ENCODE measurements at regions not wholly inside any gene's neighbourhood (a gene's known extent, or its start where the extent isn't known, plus 50 kb on each side); places are given as distances from the start of the nearest gene placed in this dataset.

DNA sequence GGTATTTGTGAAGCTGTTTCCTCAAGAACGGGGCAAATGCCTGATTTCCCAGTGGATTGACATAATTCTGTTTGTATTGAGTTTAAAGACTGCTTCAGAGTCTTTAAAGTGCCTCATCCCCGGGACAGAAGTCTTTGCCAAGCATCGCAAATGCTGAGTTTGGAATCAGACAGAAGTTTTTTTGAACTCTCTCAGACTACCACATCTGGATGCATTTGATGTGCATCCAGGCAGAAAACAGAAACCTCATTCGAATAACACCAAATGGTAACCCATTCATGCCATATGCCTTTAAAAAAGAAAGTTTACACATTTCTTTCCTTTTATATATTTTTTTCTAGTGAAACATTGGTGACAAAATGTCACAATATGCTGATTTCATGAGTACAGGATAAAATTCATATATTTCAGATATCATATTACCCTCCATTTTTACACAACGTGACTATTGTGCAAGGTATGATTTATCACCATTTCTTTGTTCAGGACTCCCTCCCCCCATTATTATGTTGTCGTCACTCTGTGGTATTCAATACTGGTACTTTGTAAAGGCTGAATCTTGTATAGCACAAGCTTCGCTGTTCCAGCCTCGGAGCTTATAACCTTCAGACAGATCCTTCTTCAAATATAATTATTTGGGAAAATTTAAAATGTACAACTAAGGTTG is 91.1 kb downstream of the ZNF608 start:
- TF ChIP-seq, protein P1, sequence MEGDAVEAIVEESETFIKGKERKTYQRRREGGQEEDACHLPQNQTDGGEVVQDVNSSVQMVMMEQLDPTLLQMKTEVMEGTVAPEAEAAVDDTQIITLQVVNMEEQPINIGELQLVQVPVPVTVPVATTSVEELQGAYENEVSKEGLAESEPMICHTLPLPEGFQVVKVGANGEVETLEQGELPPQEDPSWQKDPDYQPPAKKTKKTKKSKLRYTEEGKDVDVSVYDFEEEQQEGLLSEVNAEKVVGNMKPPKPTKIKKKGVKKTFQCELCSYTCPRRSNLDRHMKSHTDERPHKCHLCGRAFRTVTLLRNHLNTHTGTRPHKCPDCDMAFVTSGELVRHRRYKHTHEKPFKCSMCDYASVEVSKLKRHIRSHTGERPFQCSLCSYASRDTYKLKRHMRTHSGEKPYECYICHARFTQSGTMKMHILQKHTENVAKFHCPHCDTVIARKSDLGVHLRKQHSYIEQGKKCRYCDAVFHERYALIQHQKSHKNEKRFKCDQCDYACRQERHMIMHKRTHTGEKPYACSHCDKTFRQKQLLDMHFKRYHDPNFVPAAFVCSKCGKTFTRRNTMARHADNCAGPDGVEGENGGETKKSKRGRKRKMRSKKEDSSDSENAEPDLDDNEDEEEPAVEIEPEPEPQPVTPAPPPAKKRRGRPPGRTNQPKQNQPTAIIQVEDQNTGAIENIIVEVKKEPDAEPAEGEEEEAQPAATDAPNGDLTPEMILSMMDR (IDR thresholded peaks at IDR 0.05), result no peak
- TF ChIP-seq POLR2A (IDR thresholded peaks at IDR 0.05), result no peak
- no peaks in the 10 kb centered on the region for H3K27me3 ChIP-seq
- no peaks in the 10 kb centered on the region for H3K36me3 ChIP-seq
- no peak for DNase-seq
- no peak overlapping the region for H3K4me3 ChIP-seq
- intact Hi-C loops (cut with DNase I; ENCODE audit: low total_unique reads), result no loop called here
- H3K27ac ChIP-seq, result no peak overlapping the region
- H3K4me1 ChIP-seq, result peaks cover 0 to 5% of the 10 kb centered on the region in 2 donors
- no peaks in the 10 kb centered on the region for H3K9me3 ChIP-seq

- Histone ChIP-seq H3K4me1 (peaks cover 0 to 5% of the 10 kb centered on the region in 2 donors), H3K27me3 (no peaks in the 10 kb centered on the region), H3K36me3 (no peaks in the 10 kb centered on the region), H3K9me3 (no peaks in the 10 kb centered on the region), H3K27ac (no peak overlapping the region), H3K4me3 (no peak overlapping the region)
- TF ChIP-seq, protein P1 (IDR thresholded peaks at IDR 0.05), result no peak
- no peak for TF ChIP-seq POLR2A (IDR thresholded peaks at IDR 0.05)
- intact Hi-C loops (cut with DNase I; ENCODE audit: low total_unique reads), result no loop called here
- DNase-seq, result no peak
Measured at GRCh38 chr5:124654418-124654817, 92.0 kb downstream of the ZNF608 start.

- H3K27me3 ChIP-seq, result no peaks in the 10 kb centered on the region
- no peak for DNase-seq
- no peaks in the 10 kb centered on the region for H3K36me3 ChIP-seq
- no peak overlapping the region for H3K27ac ChIP-seq
- no peak overlapping the region for H3K4me3 ChIP-seq
- peaks cover 0 to 5% of the 10 kb centered on the region in 2 donors for H3K4me1 ChIP-seq
- H3K9me3 ChIP-seq, result no peaks in the 10 kb centered on the region
- TF ChIP-seq, protein P1 (IDR thresholded peaks at IDR 0.05), result no peak
- TF ChIP-seq POLR2A (IDR thresholded peaks at IDR 0.05), result no peak
- intact Hi-C loops (cut with DNase I; ENCODE audit: low total_unique reads), result no loop called here
Measured at GRCh38 chr5:124653666-124654065, 92.8 kb downstream of the ZNF608 start.

DNA sequence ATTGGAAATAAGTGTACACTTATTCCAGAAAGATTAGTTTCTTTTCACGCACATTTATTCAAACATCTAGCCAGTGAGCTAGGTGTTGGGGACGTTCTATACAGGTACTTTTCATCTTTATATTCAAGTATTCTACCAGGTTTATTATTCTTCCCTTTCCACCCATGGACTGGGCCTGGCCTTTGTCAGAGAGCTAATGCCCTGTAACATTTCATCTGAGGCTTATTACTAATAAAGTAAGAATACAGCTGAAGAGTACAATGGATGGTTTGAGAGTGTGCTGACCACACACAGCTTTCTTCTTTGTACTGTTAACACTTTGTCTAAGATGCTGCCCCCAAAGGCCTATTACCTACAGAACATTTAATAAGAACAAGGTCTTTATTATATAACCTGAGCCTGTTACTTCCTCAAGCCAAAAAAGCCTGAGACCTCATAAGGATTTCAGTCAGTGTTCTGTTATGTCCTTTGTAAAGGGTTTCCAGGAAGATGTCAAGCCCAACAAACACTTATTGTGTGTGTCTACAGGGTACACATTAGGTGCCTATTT is 93.5 kb downstream of the ZNF608 start:
- Histone ChIP-seq H3K4me3 (no peak overlapping the region), H3K27me3 (no peaks in the 10 kb centered on the region), H3K27ac (no peak overlapping the region), H3K4me1 (peaks cover 0 to 5% of the 10 kb centered on the region in 2 donors), H3K36me3 (no peaks in the 10 kb centered on the region), H3K9me3 (no peaks in the 10 kb centered on the region)
- TF ChIP-seq, protein P1 (IDR thresholded peaks at IDR 0.05), result no peak
- TF ChIP-seq POLR2A (IDR thresholded peaks at IDR 0.05), result no peak
- intact Hi-C loops (cut with DNase I; ENCODE audit: low total_unique reads), result no loop called here
- no peak for DNase-seq

DNA sequence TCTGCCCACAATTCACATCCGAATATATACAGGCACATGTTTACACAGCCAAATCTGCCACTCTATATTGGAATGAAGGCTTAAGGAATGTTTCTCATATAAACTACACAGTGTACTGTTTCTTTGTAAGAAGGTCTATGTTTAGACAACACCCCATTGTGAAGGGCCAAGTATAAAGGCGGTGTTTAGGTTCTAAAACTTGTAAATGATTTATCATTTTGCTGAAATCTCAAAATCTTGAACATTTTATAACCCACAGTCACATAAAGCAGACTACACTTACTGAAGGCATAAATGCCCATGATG is 94.0 kb downstream of the ZNF608 start:
- Histone ChIP-seq H3K36me3 (no peaks in the 10 kb centered on the region), H3K4me3 (no peak overlapping the region), H3K4me1 (peaks cover 0 to 5% of the 10 kb centered on the region in 2 donors), H3K9me3 (no peaks in the 10 kb centered on the region), H3K27ac (peak overlapping the region; percentile 74 to 79), H3K27me3 (no peaks in the 10 kb centered on the region)
- intact Hi-C loops (cut with DNase I; ENCODE audit: low total_unique reads), result no loop called here
- TF ChIP-seq, protein P1 (IDR thresholded peaks at IDR 0.05), result no peak
- TF ChIP-seq POLR2A (IDR thresholded peaks at IDR 0.05), result no peak
- no peak for DNase-seq

All from uterus (tissue), 3 donors.